H1 (cell line): ENCODE measurements at regions not wholly inside any gene's neighbourhood (a gene's known extent, or its start where the extent isn't known, plus 50 kb on each side); places are given as distances from the start of the nearest gene placed in this dataset.
A peak's percentile ranks its signal among the peaks of the same experiment; 100 is the strongest.

Source experiments
- CTCF ChIA-PET: fragments of 300-600 bp; sonication (Branson Sonifier 250); formaldehyde crosslinking; loops from one replicate; lab custom pipeline; 2021; ENCODE audit not compliant: partially characterized antibody; lab: Charles Lee
- POLR2A ChIA-PET: fragments of 300-600 bp; sonication (Branson Sonifier 250); formaldehyde crosslinking; loops from one replicate; lab custom pipeline; 2021; ENCODE audit warnings: inconsistent platforms; ENCODE audit not compliant: partially characterized antibody; lab: Charles Lee
- DNase-seq, 2 experiments: peaks; one replicate each; pipeline versions ENCODE4 v3.0.0 to v3.0.0-alpha.2; 2010 to 2022; ENCODE audit warnings: low spot score in 2 of 2, low read depth in 1 of 2, mixed read lengths in 1 of 2
- FAIRE-seq: peaks from 2 replicates; lab custom pipeline; 2011; peaks lifted over from hg19 to GRCh38; lab: Jason Lieb, UNC
- H2AFZ ChIP-seq: 2 replicates; pipeline ENCODE4 v1.8.1; 2012; ENCODE audit warnings: low read length, inconsistent platforms
- H2AK5ac ChIP-seq: 2 replicates; pipeline ENCODE4 v1.6.1; 2013; ENCODE audit warnings: low read depth, low read length
- H2BK120ac ChIP-seq: replicated peaks from 2 replicates; pipeline ENCODE3; 2013; ENCODE audit warnings: low read depth, low read length, inconsistent platforms
- H2BK12ac ChIP-seq: 2 replicates; pipeline ENCODE4 v1.6.1; 2013; ENCODE audit warnings: low read depth, low read length
- H2BK15ac ChIP-seq: 2 replicates; pipeline ENCODE4 v1.6.1; 2013; ENCODE audit warnings: low read length
- H2BK20ac ChIP-seq: 2 replicates; pipeline ENCODE4 v1.6.1; 2013; ENCODE audit warnings: low read length
- H2BK5ac ChIP-seq: 2 replicates; pipeline ENCODE4 v1.6.1; 2013; ENCODE audit warnings: low read depth, low read length
- H3K14ac ChIP-seq: 2 replicates; pipeline ENCODE4 v1.6.1; 2013; ENCODE audit warnings: inconsistent platforms; ENCODE audit not compliant: insufficient read length
- H3K18ac ChIP-seq: 2 replicates; pipeline ENCODE4 v1.6.1; 2013; ENCODE audit warnings: low read length; ENCODE audit errors: extremely low read depth
- H3K23ac ChIP-seq: 2 replicates; pipeline ENCODE4 v1.6.1; 2013; ENCODE audit warnings: inconsistent platforms; ENCODE audit not compliant: insufficient read length
- H3K23me2 ChIP-seq: 2 replicates; pipeline ENCODE4 v1.6.1; 2013; ENCODE audit warnings: low read depth, low read length
- H3K27ac ChIP-seq: 2 replicates; pipeline ENCODE4 v1.6.1; 2011; ENCODE audit warnings: low read depth, low read length, inconsistent platforms
- H3K27me3 ChIP-seq, 4 experiments: replicated peaks in 1 of 4; 1 replicate in 1 of 4; 2 replicates in 3 of 4; pipeline versions ENCODE4 v1.6.1 to v1.8.1; 2011 to 2013; ENCODE audit warnings: low read length in 3 of 4, mild to moderate bottlenecking in 3 of 4, inconsistent platforms in 2 of 4, mixed read lengths in 2 of 4, moderate library complexity in 1 of 4; ENCODE audit not compliant: control insufficient read depth in 3 of 4, insufficient read depth in 3 of 4; ENCODE audit errors: extremely low read depth in 1 of 4
- H3K36me3 ChIP-seq, 4 experiments: 2 replicates each; pipeline versions ENCODE4 v1.6.1 to v1.8.1; 2011 to 2013; ENCODE audit warnings: mild to moderate bottlenecking in 4 of 4, low read length in 3 of 4, moderate library complexity in 2 of 4, control low read depth in 1 of 4, inconsistent platforms in 1 of 4; ENCODE audit not compliant: insufficient read depth in 4 of 4, control insufficient read depth in 2 of 4
- H3K4ac ChIP-seq: replicated peaks from 2 replicates; pipeline ENCODE3; 2013; ENCODE audit warnings: low read length, low read depth, mixed read lengths, inconsistent platforms; ENCODE audit not compliant: insufficient read length
- H3K4me1 ChIP-seq, 4 experiments: replicated peaks in 1 of 4; 1 replicate in 1 of 4; 2 replicates in 3 of 4; pipeline versions ENCODE4 v1.6.1 to v1.8.1; 2011 to 2013; ENCODE audit warnings: low read length in 3 of 4, inconsistent platforms in 2 of 4, mixed read lengths in 1 of 4; ENCODE audit not compliant: insufficient read depth in 4 of 4, control insufficient read depth in 3 of 4
- H3K4me2 ChIP-seq, 2 experiments: 2 replicates each; pipeline versions ENCODE4 v1.6.1 to v1.8.1; 2011 to 2013; ENCODE audit warnings: low read depth in 2 of 2, low read length in 2 of 2, control low read depth in 1 of 2, inconsistent platforms in 1 of 2, mild to moderate bottlenecking in 1 of 2; ENCODE audit not compliant: insufficient read depth in 1 of 2
- H3K4me3 ChIP-seq, 4 experiments: fragments of 200-600, 300-600 bp in 1 of 4; sonication (generic), shearing (Covaris generic), sonication (Bioruptor Twin) in 1 of 4; 2 replicates each; pipeline versions ENCODE4 v1.5.1 to v1.8.1; 2011 to 2016; ENCODE audit warnings: low read length in 4 of 4, low read depth in 3 of 4, control low read depth in 2 of 4, inconsistent platforms in 2 of 4, mild to moderate bottlenecking in 2 of 4, mixed read lengths in 1 of 4, moderate library complexity in 1 of 4; ENCODE audit not compliant: insufficient read depth in 2 of 4; ENCODE audit errors: extremely low read depth in 1 of 4
- H3K56ac ChIP-seq: replicated peaks from 2 replicates; pipeline ENCODE3; 2013; ENCODE audit warnings: low read depth, mild to moderate bottlenecking, mixed read lengths, low read length, inconsistent platforms; ENCODE audit not compliant: insufficient read length
- H3K79me1 ChIP-seq: 2 replicates; pipeline ENCODE4 v1.6.1; 2013; ENCODE audit warnings: low read depth, low read length, control low read depth
- H3K79me2 ChIP-seq, 2 experiments: 2 replicates each; pipeline versions ENCODE4 v1.6.1 to v1.8.1; 2012 to 2013; ENCODE audit warnings: low read length in 2 of 2, mild to moderate bottlenecking in 2 of 2, inconsistent platforms in 1 of 2; ENCODE audit not compliant: insufficient read depth in 2 of 2, control insufficient read depth in 1 of 2
- H3K9ac ChIP-seq, 4 experiments: replicated peaks in 1 of 4; 1 replicate in 1 of 4; 2 replicates in 3 of 4; pipeline versions ENCODE4 v1.6.1 to v1.8.1; 2011 to 2013; ENCODE audit warnings: low read depth in 3 of 4, low read length in 3 of 4, control low read depth in 2 of 4, mild to moderate bottlenecking in 2 of 4, moderate library complexity in 2 of 4, inconsistent platforms in 1 of 4; ENCODE audit errors: extremely low read depth in 1 of 4
- H3K9me3 ChIP-seq, 2 experiments: 2 replicates each; pipeline versions ENCODE4 v1.6.1 to v1.8.1; 2012 to 2013; ENCODE audit warnings: mild to moderate bottlenecking in 2 of 2, moderate library complexity in 2 of 2, control low read depth in 1 of 2, inconsistent platforms in 1 of 2, low read depth in 1 of 2, low read length in 1 of 2, mixed read lengths in 1 of 2; ENCODE audit not compliant: insufficient read depth in 2 of 2
- H4K20me1 ChIP-seq, 2 experiments: replicated peaks in 1 of 2; 2 replicates each; pipeline versions ENCODE3 to v1.8.1; 2011 to 2013; ENCODE audit warnings: inconsistent platforms in 2 of 2, low read length in 2 of 2, mild to moderate bottlenecking in 1 of 2; ENCODE audit not compliant: insufficient read depth in 2 of 2, control insufficient read depth in 1 of 2
- H4K5ac ChIP-seq: 2 replicates; pipeline ENCODE4 v1.6.1; 2013; ENCODE audit warnings: low read length, low read depth, mixed read lengths, inconsistent platforms; ENCODE audit not compliant: insufficient read length
- H4K8ac ChIP-seq: 2 replicates; pipeline ENCODE4 v1.8.0; 2013; ENCODE audit warnings: mild to moderate bottlenecking, moderate library complexity, low read length, inconsistent platforms; ENCODE audit not compliant: insufficient read depth; ENCODE audit errors: extremely low read depth
- H4K91ac ChIP-seq: replicated peaks from 2 replicates; pipeline ENCODE3; 2013; ENCODE audit warnings: low read length, mixed read lengths, inconsistent platforms; ENCODE audit not compliant: insufficient read length
- KDM5A ChIP-seq: fragments of 200-600 bp; IDR thresholded peaks from 2 replicates; pipeline ENCODE4 v1.7.1; 2012; ENCODE audit warnings: mild to moderate bottlenecking, low read length, inconsistent platforms, mixed read lengths
- WGBS, 2 experiments: shearing (Covaris generic) in 1 of 2; methylation state at CpG; one replicate each; pipeline versions ENCODE4 v1.1.6 to v1.1.7; 2013 to 2015; ENCODE audit warnings: low lambda C conversion rate in 2 of 2, mixed read lengths in 2 of 2, inconsistent platforms in 1 of 2, low coverage in 1 of 2, missing lambda C conversion rate in 1 of 2; ENCODE audit not compliant: insufficient replicate concordance in 2 of 2, insufficient coverage in 1 of 2, insufficient read length in 1 of 2; ENCODE audit errors: extremely low coverage in 1 of 2, missing lambda C conversion rate in 1 of 2; 5-methylcytosine and 5-hydroxymethylcytosine counted together

DNA sequence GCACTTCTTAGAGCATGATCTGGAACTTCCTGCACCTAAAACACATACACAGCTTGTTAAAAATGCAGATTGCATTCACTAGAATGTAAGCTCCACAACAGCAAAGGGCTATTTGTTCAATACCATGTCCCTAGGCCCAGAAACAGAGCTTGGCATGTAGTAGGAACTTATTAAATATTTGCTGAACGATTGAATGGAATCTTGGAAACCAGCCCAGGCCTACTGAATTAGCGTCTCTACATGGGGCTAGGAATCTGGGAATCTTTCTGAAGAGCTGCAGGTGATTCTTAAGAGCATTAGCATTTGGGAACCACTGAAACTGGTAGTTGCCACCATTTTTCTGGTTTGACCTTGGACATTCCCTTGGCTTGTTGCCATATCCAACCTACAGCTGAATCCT, 234.1 kb downstream of the STIM2 start:
- no peak overlapping the region for H2BK5ac ChIP-seq
- no peak overlapping the region for H4K5ac ChIP-seq
- H3K79me2 ChIP-seq, result no peaks in the 10 kb centered on the region
- CTCF ChIA-PET, result interaction anchor here (1.1 to 9.3 kb wide), 9 partner anchors 9 to 287 kb away, joined by 3 to 60 read pairs (median 5); no protein-coding TSS in a partner anchor
- H3K56ac ChIP-seq, result no peak overlapping the region
- no peak overlapping the region for H3K9ac ChIP-seq
- 78% methylated on average over 2 of the region's 2 CpGs; no CpG with 5 or more reads in 1 of the 2 experiments for WGBS, 2 experiments
- DNase-seq, result peak in 1 of 2 experiments; percentile 10
- TF ChIP-seq KDM5A, result no peak
- TF ChIP-seq, all 59 proteins: peak for 0
- Histone ChIP-seq H3K4me2 (no peak overlapping the region), H2BK20ac (no peak overlapping the region), H2AFZ (no peak overlapping the region), H3K4ac (no peak overlapping the region), H2AK5ac (no peak overlapping the region), H3K23ac (no peak overlapping the region), H3K79me1 (no peaks in the 10 kb centered on the region), H3K23me2 (no peaks in the 10 kb centered on the region), H3K27me3 (peaks cover 0 to 2% (median under 1%) of the 10 kb centered on the region in 4 experiments; a peak in 3 of 7 replicates), H3K4me3 (no peak overlapping the region), H4K8ac (no peak overlapping the region), H3K4me1 (peaks cover 8 to 24% (median 19%) of the 10 kb centered on the region in 4 experiments), H4K20me1 (no peaks in the 10 kb centered on the region), H3K18ac (no peak overlapping the region), H3K27ac (no peak overlapping the region), H3K36me3 (no peaks in the 10 kb centered on the region), H2BK15ac (no peak overlapping the region), H3K14ac (no peak overlapping the region), H3K9me3 (no peaks in the 10 kb centered on the region), H2BK120ac (no peak overlapping the region), H2BK12ac (0 out of 2 replicates have a peak overlapping the region, but pooled peaks have one; percentile 68), H4K91ac (no peak overlapping the region)
- POLR2A ChIA-PET, result interaction anchor here (2.4 kb wide), 1 partner anchor 28 kb away, joined by 8 read pairs; no protein-coding TSS in a partner anchor
- FAIRE-seq, result no peak
